GM12873 (cell line): ENCODE measurements at regions not wholly inside any gene's neighbourhood (a gene's known extent, or its start where the extent isn't known, plus 50 kb on each side); places are given as distances from the start of the nearest gene placed in this dataset.

Experiments
- TF ChIP-seq, protein P1 (sequence below): IDR thresholded peaks from 2 replicates; pipeline ENCODE4 v1.5.1; 2012; ENCODE audit warnings: low read depth, mild to moderate bottlenecking, moderate library complexity, low read length, control low read depth; ENCODE audit not compliant: insufficient read depth; ENCODE audit errors: missing control alignments

DNA sequence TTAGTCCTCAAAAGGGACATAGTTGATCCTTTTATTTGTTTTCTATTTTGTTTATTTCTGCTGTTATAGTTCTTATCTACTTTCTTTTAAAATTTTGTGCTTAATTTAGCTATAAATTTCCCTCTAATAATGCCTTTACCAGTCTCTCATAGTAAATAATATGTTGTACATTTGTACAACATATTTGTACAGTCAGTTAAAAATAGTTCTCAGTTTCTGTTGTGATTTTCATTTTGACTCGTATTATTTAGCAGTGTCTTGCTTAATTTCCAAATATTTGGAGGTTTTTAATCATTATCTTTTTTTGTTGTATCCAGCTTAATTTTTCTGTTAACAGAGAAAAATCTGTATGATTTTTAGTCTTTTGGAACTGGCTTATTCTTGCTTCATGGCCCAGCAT lies 443.6 kb upstream of the TRIB2 start:
- TF ChIP-seq, protein P1, sequence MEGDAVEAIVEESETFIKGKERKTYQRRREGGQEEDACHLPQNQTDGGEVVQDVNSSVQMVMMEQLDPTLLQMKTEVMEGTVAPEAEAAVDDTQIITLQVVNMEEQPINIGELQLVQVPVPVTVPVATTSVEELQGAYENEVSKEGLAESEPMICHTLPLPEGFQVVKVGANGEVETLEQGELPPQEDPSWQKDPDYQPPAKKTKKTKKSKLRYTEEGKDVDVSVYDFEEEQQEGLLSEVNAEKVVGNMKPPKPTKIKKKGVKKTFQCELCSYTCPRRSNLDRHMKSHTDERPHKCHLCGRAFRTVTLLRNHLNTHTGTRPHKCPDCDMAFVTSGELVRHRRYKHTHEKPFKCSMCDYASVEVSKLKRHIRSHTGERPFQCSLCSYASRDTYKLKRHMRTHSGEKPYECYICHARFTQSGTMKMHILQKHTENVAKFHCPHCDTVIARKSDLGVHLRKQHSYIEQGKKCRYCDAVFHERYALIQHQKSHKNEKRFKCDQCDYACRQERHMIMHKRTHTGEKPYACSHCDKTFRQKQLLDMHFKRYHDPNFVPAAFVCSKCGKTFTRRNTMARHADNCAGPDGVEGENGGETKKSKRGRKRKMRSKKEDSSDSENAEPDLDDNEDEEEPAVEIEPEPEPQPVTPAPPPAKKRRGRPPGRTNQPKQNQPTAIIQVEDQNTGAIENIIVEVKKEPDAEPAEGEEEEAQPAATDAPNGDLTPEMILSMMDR = no peak

- TF ChIP-seq, protein P1 = no peak
These were observed 442.1 kb upstream of the TRIB2 start for GRCh38 chr2:12274591-12274990.

DNA sequence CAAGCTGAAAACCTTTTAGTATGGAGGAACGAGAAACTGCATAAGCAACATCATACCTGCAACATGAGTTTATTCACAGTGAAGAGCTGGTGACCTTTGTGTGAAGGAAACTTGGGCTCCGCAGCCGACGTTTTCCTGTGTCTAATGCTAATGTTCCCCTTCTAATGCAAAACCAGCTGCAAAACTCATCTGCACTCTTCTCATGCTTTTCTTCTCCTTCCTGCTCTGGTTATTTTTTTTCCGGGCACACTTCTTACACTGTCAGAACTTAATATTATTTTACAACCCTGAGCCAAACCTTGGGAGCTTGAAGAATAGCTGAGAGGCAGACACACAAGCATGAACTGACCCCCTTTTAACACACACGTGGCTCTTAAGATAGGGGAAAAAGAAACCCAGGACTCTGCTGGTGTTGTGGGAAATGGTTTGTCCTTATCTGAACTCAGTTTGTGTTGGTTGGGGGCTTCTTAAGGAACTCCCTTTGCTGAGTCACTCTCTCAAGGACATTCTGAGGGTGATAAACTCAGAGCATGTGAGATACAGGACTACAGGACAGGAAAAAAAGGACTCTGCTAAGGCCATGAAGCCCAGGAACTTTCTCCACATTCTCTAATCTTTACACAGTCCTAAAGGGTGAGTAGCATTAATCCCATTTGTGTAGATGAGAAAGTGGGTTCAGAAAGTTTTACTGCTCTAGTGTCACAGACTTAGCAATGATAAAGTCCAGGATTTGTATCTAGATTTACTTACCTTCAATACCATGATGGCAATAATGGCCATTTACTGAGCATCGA lies 439.3 kb upstream of the TRIB2 start:
- TF ChIP-seq, protein P1 = no peak

DNA sequence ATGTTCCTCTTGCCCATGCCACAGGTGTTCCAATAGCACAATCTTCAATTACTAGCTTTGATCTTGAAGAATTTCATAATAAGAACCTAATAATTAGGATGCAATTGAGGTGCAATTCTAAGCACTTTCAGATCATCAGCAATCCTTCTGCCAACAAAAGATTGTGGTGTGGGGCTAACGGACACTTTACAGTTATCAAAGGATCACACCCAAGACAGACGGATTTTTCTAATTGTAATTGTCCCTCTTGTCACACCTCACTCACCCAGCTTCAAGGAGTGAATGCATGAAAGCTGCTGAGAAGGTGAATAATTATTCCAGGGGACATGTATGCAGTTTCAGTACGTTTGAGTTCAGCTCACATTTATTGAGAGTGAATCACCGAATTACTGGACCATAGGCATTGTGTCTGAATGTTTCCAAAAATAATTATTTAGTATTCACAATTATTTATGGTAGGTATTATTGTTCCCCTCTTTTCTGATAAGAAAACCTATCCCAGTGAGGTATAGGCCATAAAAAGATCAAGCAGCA lies 438.5 kb upstream of the TRIB2 start:
- TF ChIP-seq, protein P1 = no peak

DNA sequence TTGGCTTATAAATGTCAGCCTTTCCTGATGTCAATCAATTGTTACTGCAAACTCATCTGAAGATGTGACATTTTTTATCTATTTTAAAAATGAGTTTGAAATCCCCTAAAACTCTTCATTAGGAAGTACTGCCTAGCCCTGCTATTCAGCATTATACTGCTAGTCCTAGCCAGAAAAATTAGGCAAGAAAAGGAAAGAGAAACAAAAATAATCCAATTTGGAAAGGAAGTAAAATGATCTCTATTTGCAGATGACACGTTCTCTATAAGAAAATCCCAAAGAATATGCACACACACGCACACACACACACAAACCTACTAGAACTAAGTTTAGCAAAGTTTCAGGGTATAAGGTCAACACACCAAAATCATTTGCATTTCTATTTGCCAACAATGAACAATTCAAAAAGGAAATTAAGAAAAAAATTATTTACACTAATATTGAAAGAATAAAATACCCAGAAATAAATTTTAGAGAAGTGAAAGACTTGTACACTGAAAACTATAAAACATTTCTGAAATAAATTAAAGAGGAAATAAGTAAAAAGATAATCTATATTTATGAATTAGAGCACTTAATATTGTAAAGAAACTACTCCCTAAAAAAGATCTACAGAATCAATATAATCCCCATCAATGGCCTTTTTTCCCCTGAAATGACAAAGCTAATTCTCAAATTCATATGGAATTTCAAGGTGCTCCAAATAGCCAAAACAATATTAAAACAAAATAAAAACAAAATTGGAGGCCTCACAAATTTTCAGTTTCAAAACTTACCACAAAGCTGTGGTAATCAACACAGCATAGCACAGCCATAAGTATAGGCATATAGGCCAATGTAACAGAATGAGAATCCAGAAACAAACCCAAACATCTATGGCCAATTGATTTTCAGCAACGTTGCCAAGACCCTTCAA lies 433.7 kb upstream of the TRIB2 start:
- TF ChIP-seq, protein P1 = no peak

- TF ChIP-seq, protein P1 = no peak
These were observed 432.7 kb upstream of the TRIB2 start for GRCh38 chr2:12284037-12284436.

- TF ChIP-seq, protein P1 = no peak
These were observed 432.2 kb upstream of the TRIB2 start for GRCh38 chr2:12284487-12284886.
